ENCODE measurements at regions not wholly inside any gene's neighbourhood (a gene's known extent, or its start where the extent isn't known, plus 50 kb on each side); places are given as distances from the start of the nearest gene placed in this dataset.
A peak's percentile ranks its signal among the peaks of the same experiment; 100 is the strongest.

GRCh38 chr6:144804246-144804790 is 519.2 kb downstream of the UTRN start:
- Histone ChIP-seq H4K91ac (replicated peaks; ENCODE audit: insufficient read length, low read length) (no peak overlapping the region), H3K79me2 (ENCODE audit: control insufficient read depth in 1 of 2, insufficient read depth in 2 of 2, low read length in 2 of 2) (no peaks in the 10 kb centered on the region), H3K14ac (ENCODE audit: insufficient read length) (no peak overlapping the region), H3K27me3 (replicated peaks in 1 of 4; ENCODE audit: control insufficient read depth in 3 of 4, extremely low read depth in 1 of 4, insufficient read depth in 3 of 4, low read length in 3 of 4) (no peaks in the 10 kb centered on the region), H2BK12ac (ENCODE audit: low read depth, low read length) (no peak overlapping the region), H2AFZ (ENCODE audit: low read length) (no peak overlapping the region), H3K27ac (ENCODE audit: low read depth, low read length) (no peak overlapping the region), H3K23me2 (ENCODE audit: low read depth, low read length) (no peaks in the 10 kb centered on the region), H4K20me1 (replicated peaks in 1 of 2; ENCODE audit: control insufficient read depth in 1 of 2, insufficient read depth in 2 of 2, low read length in 2 of 2) (no peaks in the 10 kb centered on the region), H2BK15ac (ENCODE audit: low read length) (no peak overlapping the region), H2BK5ac (ENCODE audit: low read depth, low read length) (no peak overlapping the region), H3K23ac (ENCODE audit: insufficient read length) (no peak overlapping the region), H3K56ac (replicated peaks; ENCODE audit: insufficient read length, low read depth, low read length) (no peak overlapping the region), H2BK20ac (ENCODE audit: low read length) (peak overlapping the region; percentile 73; the same call in 1 of the 2 replicates), H4K8ac (ENCODE audit: extremely low read depth, insufficient read depth, low read length) (no peak overlapping the region), H3K18ac (ENCODE audit: extremely low read depth, low read length) (no peak overlapping the region), H3K4me3 (ENCODE audit: extremely low read depth in 1 of 4, insufficient read depth in 2 of 4, low read depth in 3 of 4, low read length in 4 of 4) (no peak overlapping the region), H3K4me1 (replicated peaks in 1 of 4; ENCODE audit: control insufficient read depth in 3 of 4, insufficient read depth in 4 of 4, low read length in 3 of 4) (no peaks in the 10 kb centered on the region), H3K9me3 (ENCODE audit: insufficient read depth in 2 of 2, low read depth in 1 of 2, low read length in 1 of 2) (no peaks in the 10 kb centered on the region), H3K4ac (replicated peaks; ENCODE audit: insufficient read length, low read depth, low read length) (no peak overlapping the region), H2BK120ac (replicated peaks; ENCODE audit: low read depth, low read length) (no peak overlapping the region), H4K5ac (ENCODE audit: insufficient read length, low read depth, low read length) (no peak overlapping the region), H3K36me3 (ENCODE audit: control insufficient read depth in 2 of 4, insufficient read depth in 4 of 4, low read length in 3 of 4) (peaks cover 0 to 4% (median 0%) of the 10 kb centered on the region in 4 experiments; a peak in 1 of 8 replicates), H3K4me2 (ENCODE audit: insufficient read depth in 1 of 2, low read depth in 2 of 2, low read length in 2 of 2) (no peak overlapping the region), H3K9ac (replicated peaks in 1 of 4; ENCODE audit: extremely low read depth in 1 of 4, low read depth in 3 of 4, low read length in 3 of 4) (no peak overlapping the region), H2AK5ac (ENCODE audit: low read depth, low read length) (no peak overlapping the region), H3K79me1 (ENCODE audit: low read depth, low read length) (no peaks in the 10 kb centered on the region)
- TF ChIP-seq SP4 (IDR thresholded peaks at IDR 0.05; ENCODE audit: low read length), result no peak
- TF ChIP-seq CHD2 (IDR thresholded peaks at IDR 0.05; ENCODE audit: low read length), result no peak
- TF ChIP-seq SP2 (IDR thresholded peaks at IDR 0.05; ENCODE audit: low read length), result no peak
- TF ChIP-seq TAF7 (optimal IDR thresholded peaks at IDR 0.05; ENCODE audit: borderline replicate concordance, low read depth, low read length), result no peak
- POLR2A ChIA-PET (ENCODE audit: partially characterized antibody), result no interaction called here
- CTCF ChIA-PET (ENCODE audit: partially characterized antibody), result interaction anchor here (1.1 kb wide), 1 partner anchor 60 kb away, joined by 3 read pairs; no protein-coding TSS in a partner anchor
- DNase-seq (ENCODE audit: low read depth in 1 of 2, low spot score in 2 of 2) (no peak), FAIRE-seq (no peak)

Measured in H1 (cell line).